Caco-2 (cell line): ENCODE measurements at regions not wholly inside any gene's neighbourhood (a gene's known extent, or its start where the extent isn't known, plus 50 kb on each side); places are given as distances from the start of the nearest gene placed in this dataset.

Experiments
- BruUV-seq: library from RNA; stranded (reverse); fragments of 400-500 nt; replicated peaks from 2 replicates; lab custom pipeline; 2021; lab: Mats Ljungman, UMichigan
- CTCF ChIA-PET: fragments of 300-600 bp; sonication (Branson Sonifier 250); formaldehyde crosslinking; loops from one replicate; lab custom pipeline; 2022; ENCODE audit warnings: antibody characterized with exemption; lab: Charles Lee
- POLR2A ChIA-PET: fragments of 300-600 bp; sonication (Branson Sonifier 250); formaldehyde crosslinking; loops from one replicate; lab custom pipeline; 2022; ENCODE audit warnings: antibody characterized with exemption; lab: Charles Lee
- DNase-seq, 2 experiments: peaks; one replicate each; pipeline versions ENCODE4 v3.0.0 to v3.0.0-alpha.2; 2020 to 2022
- H3K27me3 ChIP-seq: replicated peaks from 2 replicates; pipeline ENCODE4 v1.6.0; 2011; ENCODE audit warnings: low read length; ENCODE audit not compliant: control insufficient read depth, insufficient read depth
- H3K36me3 ChIP-seq: 2 replicates; pipeline ENCODE4 v1.5.1; 2011; ENCODE audit warnings: low read length; ENCODE audit not compliant: control insufficient read depth, insufficient read depth
- H3K4me1 ChIP-seq: fragments of 250-450 bp; sonication (Bioruptor Pico); 2 replicates; pipeline ENCODE4 v1.5.1; 2020; ENCODE audit warnings: mild to moderate bottlenecking
- H3K4me3 ChIP-seq: 2 replicates; pipeline ENCODE4 v1.5.1; 2011; ENCODE audit warnings: low read depth, mild to moderate bottlenecking, control low read depth, low read length
- H3K9me3 ChIP-seq: fragments of 250-450 bp; sonication (Bioruptor Pico); 2 replicates; pipeline ENCODE4 v1.5.1; 2020; ENCODE audit warnings: mild to moderate bottlenecking, moderate library complexity
- H3K27ac Mint-ChIP-seq: one replicate; pipeline ENCODE4 v1.8.0; 2022; ENCODE audit warnings: mixed read lengths; ENCODE audit not compliant: unreplicated experiment
- H3K27me3 Mint-ChIP-seq: one replicate; pipeline ENCODE4 v1.8.0; 2022; ENCODE audit warnings: mixed read lengths; ENCODE audit not compliant: insufficient read depth, unreplicated experiment
- H3K36me3 Mint-ChIP-seq: one replicate; pipeline ENCODE4 v1.8.0; 2022; ENCODE audit warnings: mild to moderate bottlenecking, mixed read lengths; ENCODE audit not compliant: insufficient read depth, unreplicated experiment
- H3K4me1 Mint-ChIP-seq: one replicate; pipeline ENCODE4 v1.8.0; 2022; ENCODE audit warnings: low read depth, mixed read lengths; ENCODE audit not compliant: unreplicated experiment
- H3K4me3 Mint-ChIP-seq: one replicate; pipeline ENCODE4 v1.8.0; 2022; ENCODE audit warnings: mild to moderate bottlenecking, moderate library complexity, mixed read lengths; ENCODE audit not compliant: unreplicated experiment
- H3K9me3 Mint-ChIP-seq: one replicate; pipeline ENCODE4 v1.8.0; 2022; ENCODE audit warnings: mixed read lengths; ENCODE audit not compliant: unreplicated experiment
- CTCF ChIP-seq, 2 experiments: fragments of 200-600 bp in 1 of 2; IDR thresholded peaks; 1 replicate in 1 of 2; 2 replicates in 1 of 2; pipeline versions ENCODE4 v1.5.1 to v1.8.0; 2011 to 2022; ENCODE audit warnings: antibody characterized with exemption in 1 of 2, control low read depth in 1 of 2, inconsistent platforms in 1 of 2, low read depth in 1 of 2, low read length in 1 of 2, mild to moderate bottlenecking in 1 of 2, moderate library complexity in 1 of 2; ENCODE audit not compliant: insufficient read depth in 1 of 2, severe bottlenecking in 1 of 2, unreplicated experiment in 1 of 2
- intact Hi-C: fragments of 100-400 bp; cut with micrococcal nuclease; formaldehyde crosslinking; loops from one replicate; pipeline ENCODE4 v1.10.0; 2022; ENCODE audit not compliant: unreplicated experiment

GRCh38 chr4:126264839-126265238 lies 950.1 kb downstream of the FAT4 start:
- H3K9me3 ChIP-seq: no peaks in the 10 kb centered on the region
- H3K36me3 ChIP-seq: no peaks in the 10 kb centered on the region
- H3K9me3 Mint-ChIP-seq: peaks cover under 1% of the 10 kb centered on the region
- DNase-seq: no peak
- no peaks in the 10 kb centered on the region for H3K4me1 ChIP-seq
- H3K36me3 Mint-ChIP-seq: no peaks in the 10 kb centered on the region
- POLR2A ChIA-PET: no interaction called here
- intact Hi-C loops: no loop called here
- no peak overlapping the region for H3K27ac Mint-ChIP-seq
- CTCF ChIA-PET: no interaction called here
- no peak overlapping the region for H3K4me3 Mint-ChIP-seq
- H3K4me1 Mint-ChIP-seq: no peaks in the 10 kb centered on the region
- no peaks in the 10 kb centered on the region for H3K27me3 Mint-ChIP-seq
- TF ChIP-seq CTCF (IDR thresholded peaks at IDR 0.05; ENCODE audit: insufficient read depth in 1 of 2, low read depth in 1 of 2, low read length in 1 of 2, severe bottlenecking in 1 of 2, unreplicated experiment in 1 of 2): no peak
- no peaks in the 10 kb centered on the region for H3K27me3 ChIP-seq
- no peak overlapping the region for H3K4me3 ChIP-seq
- BruUV-seq: no TSS peak

GRCh38 chr4:126265888-126266287 lies 951.1 kb downstream of the FAT4 start:
- TF ChIP-seq CTCF (IDR thresholded peaks at IDR 0.05; ENCODE audit: insufficient read depth in 1 of 2, low read depth in 1 of 2, low read length in 1 of 2, severe bottlenecking in 1 of 2, unreplicated experiment in 1 of 2): no peak
- POLR2A ChIA-PET: no interaction called here
- no peak overlapping the region for H3K27ac Mint-ChIP-seq
- no peaks in the 10 kb centered on the region for H3K4me1 Mint-ChIP-seq
- Histone ChIP-seq H3K36me3 (no peaks in the 10 kb centered on the region), H3K4me3 (no peak overlapping the region), H3K4me1 (no peaks in the 10 kb centered on the region), H3K9me3 (no peaks in the 10 kb centered on the region), H3K27me3 (no peaks in the 10 kb centered on the region)
- BruUV-seq: no TSS peak
- CTCF ChIA-PET: no interaction called here
- H3K27me3 Mint-ChIP-seq: no peaks in the 10 kb centered on the region
- H3K4me3 Mint-ChIP-seq: no peak overlapping the region
- peaks cover 9% of the 10 kb centered on the region for H3K9me3 Mint-ChIP-seq
- H3K36me3 Mint-ChIP-seq: no peaks in the 10 kb centered on the region
- intact Hi-C loops: no loop called here
- DNase-seq: no peak

GRCh38 chr4:126267689-126268088 lies 952.9 kb downstream of the FAT4 start:
- BruUV-seq: no TSS peak
- H3K4me1 ChIP-seq: no peaks in the 10 kb centered on the region
- POLR2A ChIA-PET: no interaction called here
- Mint-ChIP-seq H3K4me3 (no peak overlapping the region), H3K27me3 (no peaks in the 10 kb centered on the region), H3K36me3 (no peaks in the 10 kb centered on the region), H3K27ac (no peak overlapping the region), H3K4me1 (no peaks in the 10 kb centered on the region), H3K9me3 (peaks cover 9% of the 10 kb centered on the region)
- CTCF ChIA-PET: no interaction called here
- DNase-seq: no peak
- TF ChIP-seq CTCF (IDR thresholded peaks at IDR 0.05; ENCODE audit: insufficient read depth in 1 of 2, low read depth in 1 of 2, low read length in 1 of 2, severe bottlenecking in 1 of 2, unreplicated experiment in 1 of 2): no peak
- intact Hi-C loops: no loop called here
- no peak overlapping the region for H3K4me3 ChIP-seq
- no peaks in the 10 kb centered on the region for H3K27me3 ChIP-seq
- H3K9me3 ChIP-seq: no peaks in the 10 kb centered on the region
- H3K36me3 ChIP-seq: no peaks in the 10 kb centered on the region
